Panc1 (cell line): ENCODE measurements at regions not wholly inside any gene's neighbourhood (a gene's known extent, or its start where the extent isn't known, plus 50 kb on each side); places are given as distances from the start of the nearest gene placed in this dataset.

Experiments used
- POLR2AphosphoS5 ChIP-seq: IDR thresholded peaks from 2 replicates; pipeline ENCODE4 v1.6.1; 2012; ENCODE audit warnings: mild to moderate bottlenecking, low read depth, low read length, moderate library complexity
- TF ChIP-seq, protein P1 (sequence below): fragments of 450-650 bp; IDR thresholded peaks from 2 replicates; pipeline ENCODE4 v1.5.1; 2017; ENCODE audit warnings: mild to moderate bottlenecking

DNA sequence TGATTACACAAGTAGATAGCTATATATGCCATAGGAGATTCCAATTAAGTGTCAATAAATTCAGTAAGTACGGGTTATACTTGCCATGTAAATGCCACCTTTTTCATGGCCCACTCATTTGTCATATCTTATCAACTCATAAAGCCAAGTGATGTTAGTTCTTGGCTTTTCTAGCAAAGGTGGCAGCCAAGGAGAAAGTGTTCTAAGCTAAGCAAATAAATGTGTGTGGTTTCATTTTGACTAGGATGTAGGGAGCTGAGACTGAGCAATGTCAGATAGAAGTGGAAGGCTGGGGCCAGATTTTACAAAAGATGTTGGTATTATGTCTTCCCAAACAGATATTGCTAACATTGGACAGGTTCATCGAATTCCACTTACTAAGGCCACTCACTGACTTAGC, 952.0 kb downstream of the SLC4A3 start:
- TF ChIP-seq, protein P1, sequence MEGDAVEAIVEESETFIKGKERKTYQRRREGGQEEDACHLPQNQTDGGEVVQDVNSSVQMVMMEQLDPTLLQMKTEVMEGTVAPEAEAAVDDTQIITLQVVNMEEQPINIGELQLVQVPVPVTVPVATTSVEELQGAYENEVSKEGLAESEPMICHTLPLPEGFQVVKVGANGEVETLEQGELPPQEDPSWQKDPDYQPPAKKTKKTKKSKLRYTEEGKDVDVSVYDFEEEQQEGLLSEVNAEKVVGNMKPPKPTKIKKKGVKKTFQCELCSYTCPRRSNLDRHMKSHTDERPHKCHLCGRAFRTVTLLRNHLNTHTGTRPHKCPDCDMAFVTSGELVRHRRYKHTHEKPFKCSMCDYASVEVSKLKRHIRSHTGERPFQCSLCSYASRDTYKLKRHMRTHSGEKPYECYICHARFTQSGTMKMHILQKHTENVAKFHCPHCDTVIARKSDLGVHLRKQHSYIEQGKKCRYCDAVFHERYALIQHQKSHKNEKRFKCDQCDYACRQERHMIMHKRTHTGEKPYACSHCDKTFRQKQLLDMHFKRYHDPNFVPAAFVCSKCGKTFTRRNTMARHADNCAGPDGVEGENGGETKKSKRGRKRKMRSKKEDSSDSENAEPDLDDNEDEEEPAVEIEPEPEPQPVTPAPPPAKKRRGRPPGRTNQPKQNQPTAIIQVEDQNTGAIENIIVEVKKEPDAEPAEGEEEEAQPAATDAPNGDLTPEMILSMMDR: no peak
- TF ChIP-seq POLR2AphosphoS5: no peak
